Stomach smooth muscle (tissue), 2 donors: ENCODE measurements at regions not wholly inside any gene's neighbourhood (a gene's known extent, or its start where the extent isn't known, plus 50 kb on each side); places are given as distances from the start of the nearest gene placed in this dataset.
A peak's percentile ranks its signal among the peaks of the same experiment; 100 is the strongest.

ENCODE experiments used
- H3K27ac ChIP-seq: one replicate; pipeline ENCODE4 v1.7.0; 2013; ENCODE audit warnings: mild to moderate bottlenecking, low read length, inconsistent platforms
- H3K27me3 ChIP-seq, 2 donors: one replicate each; pipeline ENCODE4 v1.7.0; 2013; ENCODE audit warnings: low read length in 2 of 2; ENCODE audit not compliant: insufficient read depth in 2 of 2, control insufficient read depth in 1 of 2
- H3K36me3 ChIP-seq, 2 donors: one replicate each; pipeline ENCODE4 v1.7.0; 2013; ENCODE audit warnings: low read length in 2 of 2; ENCODE audit not compliant: control insufficient read depth in 2 of 2, insufficient read depth in 2 of 2
- H3K4me1 ChIP-seq: one replicate; pipeline ENCODE4 v1.7.0; 2013; ENCODE audit warnings: low read length; ENCODE audit not compliant: control insufficient read depth, insufficient read depth
- H3K4me3 ChIP-seq, 2 donors: one replicate each; pipeline ENCODE4 v1.7.0; 2013; ENCODE audit warnings: low read length in 2 of 2
- H3K9ac ChIP-seq, 2 donors: one replicate each; pipeline ENCODE4 v1.7.0; 2013; ENCODE audit warnings: low read length in 2 of 2, mild to moderate bottlenecking in 1 of 2
- H3K9me3 ChIP-seq, 2 donors: one replicate each; pipeline ENCODE4 v1.7.0; 2013; ENCODE audit warnings: low read length in 2 of 2; ENCODE audit not compliant: control insufficient read depth in 2 of 2
- donor health status: healthy.
- donor health status: Pancreatic carcinoma.

DNA sequence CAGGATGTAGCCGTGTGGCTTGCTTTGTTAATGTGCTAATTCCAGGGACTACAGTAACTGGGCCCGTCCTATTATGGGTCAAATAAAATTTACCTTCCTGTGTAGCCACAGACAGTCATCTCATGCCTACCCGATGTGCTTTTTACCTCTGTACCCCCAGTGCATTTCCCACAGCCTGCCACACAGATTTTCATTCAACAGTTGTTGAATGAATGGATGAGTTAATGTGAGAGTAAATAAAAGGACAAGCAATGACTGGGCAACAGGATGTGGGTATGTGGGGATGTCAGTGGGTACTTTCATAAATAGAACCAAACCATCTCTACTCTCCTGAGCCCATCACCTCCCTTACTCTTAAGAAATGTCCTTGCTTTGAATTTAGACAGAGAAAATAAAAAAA, 441.2 kb upstream of the ZNF462 start:
- no peaks in the 10 kb centered on the region for H3K36me3 ChIP-seq
- no peak overlapping the region for H3K27ac ChIP-seq
- no peaks in the 10 kb centered on the region for H3K27me3 ChIP-seq
- no peaks in the 10 kb centered on the region for H3K9me3 ChIP-seq
- H3K9ac ChIP-seq, result no peak overlapping the region
- H3K4me1 ChIP-seq, result no peaks in the 10 kb centered on the region
- H3K4me3 ChIP-seq, result no peak overlapping the region

DNA sequence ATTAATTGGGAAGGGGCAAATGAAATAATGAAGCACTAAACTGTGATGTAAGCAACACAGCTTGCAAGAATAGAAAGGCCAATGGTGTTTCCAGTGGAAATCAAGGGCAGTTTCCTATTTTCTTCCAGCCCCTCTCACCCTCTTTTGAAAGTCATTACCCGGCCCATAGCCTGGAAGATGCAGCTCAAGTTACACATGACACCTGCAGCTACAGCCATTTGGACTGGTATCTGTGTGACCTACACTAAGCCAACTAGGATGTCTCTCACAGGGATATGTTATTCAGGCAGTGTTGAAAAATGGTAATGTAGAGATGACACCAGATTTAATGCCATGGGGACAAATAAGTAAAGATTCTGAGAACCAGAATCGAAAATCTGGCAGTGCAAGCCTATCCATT, 439.4 kb upstream of the ZNF462 start:
- H3K9me3 ChIP-seq, result no peaks in the 10 kb centered on the region
- no peak overlapping the region for H3K4me3 ChIP-seq
- no peaks in the 10 kb centered on the region for H3K27me3 ChIP-seq
- no peaks in the 10 kb centered on the region for H3K4me1 ChIP-seq
- no peak overlapping the region for H3K27ac ChIP-seq
- H3K9ac ChIP-seq, result no peak overlapping the region
- H3K36me3 ChIP-seq, result no peaks in the 10 kb centered on the region

DNA sequence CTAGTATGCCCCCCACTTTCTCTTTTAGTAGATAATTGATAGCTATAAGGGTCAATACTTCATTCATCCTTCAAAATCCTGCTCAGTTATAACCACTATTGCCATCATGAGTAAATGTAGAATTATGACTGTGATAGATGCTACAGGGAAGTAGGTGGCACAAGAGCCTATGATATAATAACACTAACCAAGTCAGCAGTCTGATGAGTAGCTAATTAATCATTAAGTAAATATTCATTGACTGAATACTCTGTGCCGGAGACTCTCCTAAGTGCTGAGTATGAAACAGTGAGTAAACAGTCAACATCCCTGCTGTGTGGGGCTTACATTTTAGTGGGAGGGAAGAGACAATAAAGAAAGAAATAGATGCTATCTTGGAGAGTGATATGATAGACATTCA, 430.3 kb upstream of the ZNF462 start:
- Histone ChIP-seq H3K27ac (no peak overlapping the region), H3K27me3 (no peaks in the 10 kb centered on the region), H3K9me3 (no peaks in the 10 kb centered on the region), H3K9ac (no peak overlapping the region), H3K36me3 (no peaks in the 10 kb centered on the region), H3K4me1 (no peaks in the 10 kb centered on the region), H3K4me3 (no peak overlapping the region)

DNA sequence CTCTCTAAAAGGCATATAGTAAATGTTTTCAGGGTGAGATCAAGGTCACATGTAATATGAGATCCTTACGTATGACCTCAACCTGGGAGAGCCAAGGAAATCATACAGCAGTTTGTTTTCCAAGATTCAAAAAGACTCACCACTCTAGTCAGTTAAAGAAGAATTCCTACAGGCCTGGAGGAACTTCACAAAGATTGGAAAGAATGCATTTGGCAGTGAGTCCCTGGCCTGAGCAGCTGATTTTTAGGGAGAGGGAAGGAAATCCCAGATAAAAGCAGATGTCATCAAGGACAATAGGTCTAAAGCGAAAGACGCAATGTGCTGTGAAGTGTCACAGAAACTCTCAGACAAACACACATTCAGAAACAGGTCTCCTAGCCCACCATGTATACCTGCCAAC, 424.0 kb upstream of the ZNF462 start:
- no peaks in the 10 kb centered on the region for H3K9me3 ChIP-seq
- H3K9ac ChIP-seq, result no peak overlapping the region
- H3K36me3 ChIP-seq, result no peaks in the 10 kb centered on the region
- H3K27me3 ChIP-seq, result no peaks in the 10 kb centered on the region
- H3K4me1 ChIP-seq, result no peaks in the 10 kb centered on the region
- no peak overlapping the region for H3K4me3 ChIP-seq
- H3K27ac ChIP-seq, result no peak overlapping the region

DNA sequence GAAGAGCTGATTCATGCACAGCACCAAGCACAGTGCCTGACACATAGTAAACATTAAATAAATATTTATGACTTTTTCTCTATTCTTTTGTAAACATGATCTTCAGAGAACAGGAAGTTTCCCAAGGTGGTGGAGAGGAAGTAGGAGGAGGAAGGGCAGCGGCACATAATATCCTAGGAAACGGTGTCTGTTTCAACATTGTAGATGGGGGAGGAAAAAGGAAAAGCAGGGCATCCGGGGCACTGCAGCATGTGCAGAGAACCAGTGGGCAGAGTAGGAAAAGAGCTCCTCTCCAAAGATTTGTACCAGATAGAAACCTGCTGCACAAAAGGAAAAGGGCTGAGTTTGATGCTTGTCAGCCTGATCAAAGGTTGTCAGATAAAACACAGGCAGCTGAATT, 421.7 kb upstream of the ZNF462 start:
- no peaks in the 10 kb centered on the region for H3K36me3 ChIP-seq
- H3K9me3 ChIP-seq, result no peaks in the 10 kb centered on the region
- no peaks in the 10 kb centered on the region for H3K4me1 ChIP-seq
- H3K27me3 ChIP-seq, result no peaks in the 10 kb centered on the region
- H3K27ac ChIP-seq, result no peak overlapping the region
- H3K4me3 ChIP-seq, result no peak overlapping the region
- H3K9ac ChIP-seq, result no peak overlapping the region

DNA sequence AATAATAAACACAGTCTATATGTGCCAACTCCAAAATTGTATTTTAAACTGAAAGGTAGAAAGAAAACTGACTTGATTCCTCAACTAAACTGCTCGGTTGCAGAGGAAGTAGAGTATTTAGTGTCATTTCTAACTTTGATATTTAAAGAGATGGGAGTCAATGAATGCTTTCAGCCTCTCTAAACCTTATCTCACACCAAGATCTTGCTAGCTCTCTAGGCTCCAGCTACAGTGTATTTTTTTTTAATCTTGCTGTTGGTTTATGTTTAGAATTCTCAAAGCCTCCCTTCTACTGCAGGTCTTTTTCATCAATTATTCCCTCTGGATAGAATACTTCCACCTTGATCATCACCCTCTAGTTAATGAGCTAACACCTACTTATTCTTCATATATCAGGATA, 419.4 kb upstream of the ZNF462 start:
- Histone ChIP-seq H3K4me1 (no peaks in the 10 kb centered on the region), H3K9me3 (no peaks in the 10 kb centered on the region), H3K4me3 (no peak overlapping the region), H3K36me3 (no peaks in the 10 kb centered on the region), H3K9ac (no peak overlapping the region), H3K27me3 (no peaks in the 10 kb centered on the region), H3K27ac (no peak overlapping the region)

DNA sequence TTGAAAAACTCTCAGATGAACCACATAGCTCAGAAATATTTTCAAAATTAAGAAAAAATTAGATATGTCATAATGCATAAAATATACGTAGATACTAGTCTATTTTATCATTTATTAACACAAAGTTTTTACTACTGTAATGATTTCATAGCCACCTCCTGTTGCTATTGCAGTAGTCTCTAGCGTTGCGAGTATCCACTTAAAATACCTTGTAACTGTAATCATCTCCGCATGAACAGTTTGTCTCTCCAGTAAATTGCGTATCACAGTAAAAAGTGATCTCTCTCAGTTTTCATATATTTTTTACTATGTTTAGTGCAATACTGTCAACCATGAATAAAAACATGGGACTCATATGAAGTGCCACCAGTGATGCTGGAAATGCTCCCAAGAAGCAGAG, 417.9 kb upstream of the ZNF462 start:
- H3K9ac ChIP-seq, result no peak overlapping the region
- no peak overlapping the region for H3K4me3 ChIP-seq
- no peaks in the 10 kb centered on the region for H3K4me1 ChIP-seq
- H3K27me3 ChIP-seq, result no peaks in the 10 kb centered on the region
- H3K9me3 ChIP-seq, result no peaks in the 10 kb centered on the region
- no peak overlapping the region for H3K27ac ChIP-seq
- H3K36me3 ChIP-seq, result no peaks in the 10 kb centered on the region

DNA sequence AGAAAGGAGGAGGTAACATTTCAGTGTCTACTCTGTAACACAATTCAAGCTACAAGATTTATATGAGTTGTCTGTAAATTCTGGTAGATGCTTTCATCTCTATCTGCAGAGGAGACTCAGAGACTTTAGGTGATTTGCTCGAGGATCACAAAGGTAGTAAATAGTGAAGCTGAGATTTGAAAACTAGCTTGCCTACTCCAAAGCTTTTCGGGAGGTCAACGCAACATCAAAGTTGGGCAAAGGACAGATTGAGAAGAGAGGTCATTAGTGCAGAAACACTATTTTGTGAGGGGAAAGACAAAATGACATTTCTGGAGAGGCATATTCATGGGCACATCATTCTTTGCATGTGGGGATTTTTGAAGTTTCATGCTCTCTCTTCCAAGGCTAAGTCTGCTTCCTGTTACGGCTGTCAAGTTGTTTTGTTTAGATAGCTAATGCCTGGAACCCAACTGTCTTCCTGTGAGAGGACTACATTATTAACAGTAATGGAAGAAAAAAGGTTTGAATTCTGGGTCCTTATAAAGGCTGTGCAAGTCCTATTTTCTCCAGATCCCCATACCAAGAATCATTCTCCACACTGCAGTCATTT, 413.5 kb upstream of the ZNF462 start:
- Histone ChIP-seq H3K27me3 (no peaks in the 10 kb centered on the region), H3K9ac (no peak overlapping the region), H3K9me3 (no peaks in the 10 kb centered on the region), H3K4me3 (no peak overlapping the region), H3K36me3 (no peaks in the 10 kb centered on the region), H3K27ac (no peak overlapping the region), H3K4me1 (peaks cover 4% of the 10 kb centered on the region)

DNA sequence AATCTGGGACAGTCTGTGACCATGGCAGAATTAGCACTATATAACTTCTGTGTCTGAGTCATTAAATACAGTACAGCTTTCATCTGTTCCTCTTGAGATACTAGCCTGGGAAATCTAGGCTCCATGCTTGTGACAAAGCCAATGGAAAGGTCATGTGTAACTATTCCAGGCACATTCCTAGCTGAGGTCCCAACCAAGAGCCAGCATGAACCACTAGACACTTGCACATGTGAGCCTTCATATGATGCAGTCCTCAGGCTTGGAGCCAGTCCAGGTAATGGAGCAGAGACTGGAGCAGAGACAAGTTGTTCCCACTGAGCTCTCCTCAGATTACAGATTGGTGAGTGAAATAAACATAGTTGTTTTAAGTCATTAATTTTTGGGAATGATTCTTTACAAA, 412.4 kb upstream of the ZNF462 start:
- Histone ChIP-seq H3K9ac (no peak overlapping the region), H3K27ac (no peak overlapping the region), H3K27me3 (no peaks in the 10 kb centered on the region), H3K9me3 (no peaks in the 10 kb centered on the region), H3K36me3 (no peaks in the 10 kb centered on the region), H3K4me1 (peaks cover 4% of the 10 kb centered on the region), H3K4me3 (peak overlapping the region in 1 of 2 donors; percentile 26)

DNA sequence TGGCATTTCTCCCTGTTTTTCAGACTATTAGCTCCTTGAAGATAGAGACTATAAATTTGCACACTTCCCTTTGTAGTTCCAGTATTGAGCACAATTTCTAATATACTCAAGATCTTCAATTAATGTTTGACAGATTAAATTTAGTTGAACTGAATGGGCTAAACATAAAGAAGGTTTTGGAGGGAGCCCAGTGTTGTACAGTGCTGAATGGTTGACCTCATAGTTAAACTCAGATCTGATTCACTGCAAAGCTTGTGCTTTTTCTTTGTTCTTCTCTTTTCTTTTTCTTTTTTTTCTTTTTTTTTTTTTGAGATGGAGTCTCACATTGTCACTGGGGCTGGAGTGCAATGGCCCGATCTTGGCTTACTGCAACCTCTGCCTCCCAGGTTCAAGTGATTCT, 411.7 kb upstream of the ZNF462 start:
- Histone ChIP-seq H3K4me3 (no peak overlapping the region), H3K9ac (no peak overlapping the region), H3K36me3 (no peaks in the 10 kb centered on the region)

DNA sequence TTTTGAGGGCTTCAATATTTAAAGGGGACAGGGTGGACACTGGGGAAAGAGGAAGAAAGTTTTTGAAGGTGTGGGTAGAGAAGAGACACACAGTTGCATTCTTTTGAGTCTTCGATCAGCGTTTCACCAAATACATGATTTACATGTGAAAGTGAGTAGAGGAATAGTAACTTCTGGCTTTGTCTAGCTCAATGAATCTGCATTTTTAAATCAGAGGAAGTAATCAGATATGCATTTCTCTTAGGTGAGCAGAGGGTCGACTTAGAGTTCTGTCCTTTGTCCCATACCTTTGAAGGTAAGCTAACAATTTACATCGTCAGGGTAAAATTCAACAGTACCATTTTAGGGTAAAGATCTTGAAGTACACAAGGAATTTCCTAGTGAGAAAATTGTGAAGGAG, 406.4 kb upstream of the ZNF462 start:
- no peak overlapping the region for H3K4me3 ChIP-seq
- no peak overlapping the region for H3K27ac ChIP-seq
- H3K27me3 ChIP-seq, result no peaks in the 10 kb centered on the region
- no peaks in the 10 kb centered on the region for H3K9me3 ChIP-seq
- H3K9ac ChIP-seq, result no peak overlapping the region
- H3K4me1 ChIP-seq, result no peaks in the 10 kb centered on the region
- no peaks in the 10 kb centered on the region for H3K36me3 ChIP-seq

More for the DNA sequence above, 411.7 kb upstream of the ZNF462 start:
- Histone ChIP-seq H3K27ac (no peak overlapping the region), H3K27me3 (no peaks in the 10 kb centered on the region), H3K9me3 (no peaks in the 10 kb centered on the region), H3K4me1 (peaks cover 4% of the 10 kb centered on the region)
